GM12878 (cell line): ENCODE measurements at regions not wholly inside any gene's neighbourhood (a gene's known extent, or its start where the extent isn't known, plus 50 kb on each side); places are given as distances from the start of the nearest gene placed in this dataset.

ENCODE experiments used
- ATAC-seq: fragments of 200-7000 bp; cut with Tn5 transposase; 3 replicates; pipeline ENCODE4 v1.9.1; 2020; ENCODE audit warnings: mild to moderate bottlenecking, moderate library complexity
- BruUV-seq: library from RNA; stranded (reverse); fragments of 400-500 nt; replicated peaks from 2 replicates; lab custom pipeline; 2021; lab: Mats Ljungman, UMichigan
- CTCF ChIA-PET: fragments of 300-600 bp; sonication (Branson Sonifier 250); formaldehyde crosslinking; extraction: SDS; loops from one replicate; lab custom pipeline; 2021; ENCODE audit warnings: inconsistent platforms; lab: Yijun Ruan, JAX
- POLR2A ChIA-PET: fragments of 350-600 bp; formaldehyde crosslinking; extraction: SDS; loops from one replicate; lab custom pipeline; 2021; ENCODE audit warnings: inconsistent platforms; lab: Charles Lee
- RAD21 ChIA-PET: fragments of 300-600 bp; sonication (Branson Sonifier 250); formaldehyde crosslinking; loops from one replicate; lab custom pipeline; 2023; ENCODE audit warnings: antibody characterized with exemption; ENCODE audit not compliant: unreplicated experiment; lab: Charles Lee
- SMC1A ChIA-PET: fragments of 300-600 bp; sonication (Branson Sonifier 250); formaldehyde crosslinking; loops from one replicate; lab custom pipeline; 2023; ENCODE audit not compliant: unreplicated experiment, uncharacterized antibody; lab: Charles Lee
- DNase-seq: peaks from one replicate; pipeline ENCODE4 v3.0.0-alpha.2; 2011; ENCODE audit warnings: low read depth, low spot score
- FAIRE-seq: peaks from 3 replicates; lab custom pipeline; 2011; peaks lifted over from hg19 to GRCh38; lab: Jason Lieb, UNC
- H2AFZ ChIP-seq: 2 replicates; pipeline ENCODE4 v1.6.0; 2011; ENCODE audit warnings: low read depth, low read length, control low read depth; ENCODE audit not compliant: control insufficient read depth
- H3K27ac ChIP-seq: 2 replicates; pipeline ENCODE4 v1.5.1; 2011; ENCODE audit warnings: control low read depth; ENCODE audit not compliant: control insufficient read depth, insufficient read depth
- H3K27me3 ChIP-seq, 2 experiments: replicated peaks in 1 of 2; 2 replicates each; pipeline versions ENCODE4 v1.6.0 to v1.6.1; 2011; ENCODE audit warnings: low read length in 1 of 2; ENCODE audit not compliant: control insufficient read depth in 2 of 2, insufficient read depth in 2 of 2
- H3K36me3 ChIP-seq, 2 experiments: 2 replicates each; pipeline ENCODE4 v1.5.1; 2011; ENCODE audit warnings: low read length in 1 of 2; ENCODE audit not compliant: control insufficient read depth in 2 of 2, insufficient read depth in 2 of 2
- H3K4me1 ChIP-seq: 2 replicates; pipeline ENCODE4 v1.6.1; 2011; ENCODE audit warnings: mild to moderate bottlenecking, low read length, moderate library complexity, mixed read lengths; ENCODE audit not compliant: control insufficient read depth, insufficient read depth
- H3K4me2 ChIP-seq: 2 replicates; pipeline ENCODE4 v1.6.0; 2011; ENCODE audit warnings: control low read depth; ENCODE audit not compliant: control insufficient read depth, insufficient read depth
- H3K4me3 ChIP-seq: fragments of 200-600 bp; sonication (generic); 2 replicates; pipeline ENCODE4 v1.5.1; 2016
- H3K79me2 ChIP-seq: 2 replicates; pipeline ENCODE4 v1.6.0; 2011; ENCODE audit warnings: low read length; ENCODE audit not compliant: control insufficient read depth, insufficient read depth
- H3K9ac ChIP-seq: 2 replicates; pipeline ENCODE4 v1.8.0; 2011; ENCODE audit warnings: low read length, control low read depth, mixed read lengths; ENCODE audit not compliant: control insufficient read depth, insufficient read depth
- H3K9me3 ChIP-seq: replicated peaks from 3 replicates; pipeline ENCODE4 v1.5.1; 2011; ENCODE audit warnings: mild to moderate bottlenecking, low read length; ENCODE audit not compliant: control insufficient read depth, insufficient read depth
- H4K20me1 ChIP-seq: 2 replicates; pipeline ENCODE4 v1.6.0; 2011; ENCODE audit not compliant: control insufficient read depth, insufficient read depth
- ETV6 ChIP-seq, 2 experiments: fragments of 450-650 bp in 1 of 2; IDR thresholded peaks in 1 of 2; conservative IDR thresholded peaks in 1 of 2; 2 replicates each; pipeline ENCODE4 v1.6.1; 2014; ENCODE audit warnings: antibody characterized with exemption in 1 of 2, borderline replicate concordance in 1 of 2, low read depth in 1 of 2, mild to moderate bottlenecking in 1 of 2, moderate library complexity in 1 of 2
- MEF2B ChIP-seq: fragments of 450-650 bp; IDR thresholded peaks from 2 replicates; pipeline ENCODE4 v1.6.1; 2018; ENCODE audit warnings: mild to moderate bottlenecking, moderate library complexity; ENCODE audit not compliant: partially characterized antibody, poor library complexity, severe bottlenecking
- RAD51 ChIP-seq: fragments of 450-650 bp; IDR thresholded peaks from 2 replicates; pipeline ENCODE4 v1.6.1; 2016; ENCODE audit warnings: moderate library complexity, mild to moderate bottlenecking, inconsistent platforms
- RELB ChIP-seq: fragments of 450-650 bp; IDR thresholded peaks from 2 replicates; pipeline ENCODE4 v1.6.1; 2017; ENCODE audit warnings: low read depth, mild to moderate bottlenecking, moderate library complexity
- SREBF2 ChIP-seq: IDR thresholded peaks from 2 replicates; pipeline ENCODE4 v1.6.1; 2012; ENCODE audit warnings: mild to moderate bottlenecking, low read length
- TARDBP ChIP-seq: IDR thresholded peaks from 2 replicates; pipeline ENCODE4 v1.6.1; 2016; ENCODE audit warnings: borderline replicate concordance
- TCF3 ChIP-seq: IDR thresholded peaks from 2 replicates; pipeline ENCODE4 v1.6.1; 2012; ENCODE audit warnings: low read depth, mild to moderate bottlenecking, low read length, borderline replicate concordance; ENCODE audit not compliant: insufficient read depth
- WGBS: methylation state at CpG from one replicate; pipeline ENCODE4 v1.1.6; 2016; ENCODE audit warnings: low lambda C conversion rate; ENCODE audit not compliant: insufficient replicate concordance, insufficient coverage; ENCODE audit errors: missing lambda C conversion rate; 5-methylcytosine and 5-hydroxymethylcytosine counted together
- in situ Hi-C: fragments of 300-500 bp; cut with MboI; formaldehyde crosslinking; loops from 9 replicates; pipeline ENCODE4 v1.14.3; 2018; ENCODE audit warnings: mixed read lengths
- intact Hi-C: fragments of 100-400 bp; cut with micrococcal nuclease; formaldehyde crosslinking; loops from one replicate; pipeline ENCODE4 v1.14.2; 2022; ENCODE audit not compliant: unreplicated experiment

- Histone ChIP-seq H3K9ac (no peak overlapping the region), H3K4me1 (no peaks in the 10 kb centered on the region), H3K79me2 (no peaks in the 10 kb centered on the region), H3K27me3 (no peaks in the 10 kb centered on the region), H3K9me3 (no peaks in the 10 kb centered on the region), H3K36me3 (no peaks in the 10 kb centered on the region), H4K20me1 (no peaks in the 10 kb centered on the region), H2AFZ (no peak overlapping the region), H3K27ac (no peak overlapping the region), H3K4me3 (no peak overlapping the region), H3K4me2 (no peak overlapping the region)
- FAIRE-seq (no peak), DNase-seq (no peak), ATAC-seq (no peak)
- WGBS, result 19% methylated on average over 10 of the region's 10 CpGs
- SMC1A ChIA-PET, result no interaction called here
- intact Hi-C loops (no loop called here), in situ Hi-C loops (no loop called here)
- CTCF ChIA-PET, result no interaction called here
- POLR2A ChIA-PET, result no interaction called here
- RAD21 ChIA-PET, result no interaction called here
- no TSS peak for BruUV-seq
- TF ChIP-seq RAD51 (no peak), SREBF2 (no peak), TARDBP (no peak), ETV6 (conservative IDR thresholded peaks at IDR 0.05 in 1 of 2, IDR thresholded peaks at IDR 0.05 in 1 of 2; ENCODE audit: borderline replicate concordance in 1 of 2, low read depth in 1 of 2) (no peak), MEF2B (no peak), RELB (no peak), TCF3 (no peak)
These were observed 393.5 kb downstream of the TRIML1 start for GRCh38 chr4:188532751-188533150.
